Stimulated activated CD4-positive, alpha-beta T cell treated with anti-CD3 and anti-CD28 coated beads, Interleukin-4, amount 100 ng/mL, for 4 hours (primary cell): ENCODE measurements at regions not wholly inside any gene's neighbourhood (a gene's known extent, or its start where the extent isn't known, plus 50 kb on each side); places are given as distances from the start of the nearest gene placed in this dataset.

Experiments
- DNase-seq, 2 experiments: peaks; one replicate each; pipeline ENCODE4 v3.0.0-alpha.2; 2020

DNA sequence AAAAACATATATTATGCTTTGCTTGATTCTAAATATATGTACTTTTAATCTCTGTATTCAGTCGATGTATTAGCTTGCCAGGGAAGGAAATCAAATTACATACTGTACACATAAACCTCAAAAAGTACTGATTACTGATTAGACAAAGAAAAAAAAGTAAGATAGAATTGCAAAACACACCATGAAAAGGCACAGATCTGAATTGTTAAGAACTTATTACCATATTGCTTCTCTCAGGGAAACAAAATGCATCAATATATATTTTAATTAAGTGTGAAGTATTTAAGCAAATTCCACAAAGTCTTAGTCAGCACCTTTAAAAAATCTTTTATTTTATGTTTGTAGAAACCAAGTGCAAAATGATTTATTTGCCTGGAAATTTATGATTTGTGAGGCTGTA lies 309.3 kb downstream of the RNF144A start:
- DNase-seq, result no peak

DNA sequence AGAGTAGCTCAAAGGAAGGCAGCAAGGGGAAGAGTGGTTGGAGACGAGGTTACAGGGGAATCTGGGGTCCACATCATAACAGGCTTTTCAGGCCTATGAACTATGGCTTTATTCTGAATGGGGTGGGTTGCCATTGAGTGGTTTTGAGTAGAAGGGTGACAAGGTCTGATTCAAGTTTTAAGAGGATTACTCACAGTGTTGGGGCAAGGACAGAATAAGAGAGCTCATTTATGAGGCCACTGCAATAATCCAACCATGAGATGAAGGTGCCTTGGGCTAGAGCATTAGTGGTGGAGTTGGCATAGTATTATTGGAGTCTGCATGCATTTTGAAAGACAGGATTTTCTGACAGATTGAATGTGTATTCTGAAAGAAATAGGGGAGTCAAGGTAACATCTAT lies 315.9 kb downstream of the RNF144A start:
- no peak for DNase-seq

DNA sequence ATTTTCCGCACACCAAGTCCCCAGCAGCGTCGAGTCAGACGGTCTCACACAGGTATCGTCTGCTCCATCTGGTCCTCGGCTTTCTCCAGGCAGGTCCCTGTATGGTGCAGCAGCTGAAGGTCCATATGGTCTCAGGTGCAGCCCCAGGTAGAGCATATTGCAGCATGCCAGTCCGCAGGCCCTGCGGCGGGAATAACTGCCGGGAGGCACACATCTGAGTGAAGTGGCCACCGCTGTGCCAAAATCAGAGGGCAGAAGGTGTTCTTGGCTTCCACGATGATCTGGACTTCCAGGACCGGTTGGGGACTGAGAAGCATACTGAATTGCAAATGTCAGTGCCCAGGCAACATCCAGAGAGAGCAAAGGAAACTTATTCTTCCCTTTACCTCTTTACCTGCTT lies 320.3 kb downstream of the RNF144A start:
- DNase-seq, result no peak

- DNase-seq, result no peak
These were observed 321.9 kb downstream of the RNF144A start for GRCh38 chr2:7239078-7239477.

DNA sequence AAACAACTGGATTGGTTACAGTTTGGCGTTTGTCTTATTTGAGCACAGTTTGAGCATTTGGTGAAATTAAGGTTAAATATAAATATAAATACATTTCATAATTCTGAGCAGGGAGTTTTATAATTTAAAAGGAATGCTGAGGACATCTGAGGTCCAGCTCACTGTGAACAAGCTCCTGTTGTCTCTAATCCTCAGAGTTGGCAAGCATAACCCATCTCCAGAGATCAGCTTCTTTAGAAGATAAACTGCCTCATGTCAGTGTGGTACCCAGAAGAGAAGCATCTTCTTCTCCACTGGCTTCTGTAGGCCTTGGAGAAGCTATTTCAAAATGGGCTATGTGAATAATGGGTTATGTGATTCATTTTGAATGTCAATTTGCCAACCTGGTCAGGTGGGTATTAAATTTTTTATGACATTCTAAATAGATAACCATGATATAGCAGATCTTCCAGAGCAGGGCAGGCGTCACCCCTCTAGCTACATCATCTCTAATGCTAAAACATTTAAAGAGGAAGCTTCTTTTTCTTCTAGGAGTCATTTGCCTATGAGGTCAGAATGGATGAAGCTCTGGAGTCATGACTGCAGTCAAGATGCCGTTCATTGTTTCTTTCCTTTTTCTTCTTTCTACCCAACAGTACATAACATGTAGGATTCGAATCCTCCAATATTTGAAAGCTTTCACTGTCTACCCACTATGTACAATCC lies 324.0 kb downstream of the RNF144A start:
- DNase-seq, result no peak

- DNase-seq, result no peak
These were observed 325.1 kb downstream of the RNF144A start for GRCh38 chr2:7242189-7242867.

DNA sequence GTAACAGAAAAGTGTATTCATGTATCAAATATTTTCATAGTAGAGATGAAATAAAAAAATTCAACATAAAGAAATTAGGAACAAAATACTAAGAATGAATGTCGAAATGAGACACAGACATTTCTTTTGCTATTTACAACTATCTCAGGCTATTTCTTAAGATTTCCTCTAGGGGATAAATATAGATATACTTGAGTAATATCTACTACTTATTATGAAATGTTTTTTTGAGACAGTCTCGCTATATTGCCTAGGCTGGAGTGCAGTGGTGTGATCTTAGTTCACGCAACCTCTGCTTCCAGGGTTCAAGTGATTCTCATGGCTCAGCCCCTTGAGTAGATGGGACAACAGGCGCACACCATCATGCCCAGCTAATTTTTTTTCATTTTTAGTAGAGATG lies 326.1 kb downstream of the RNF144A start:
- DNase-seq, result no peak

- no peak for DNase-seq
These were observed 339.2 kb downstream of the RNF144A start for GRCh38 chr2:7256377-7256776.

- DNase-seq, result no peak
These were observed 345.5 kb downstream of the RNF144A start for GRCh38 chr2:7262727-7263126.

GRCh38 chr2:7264791-7265190 lies 347.6 kb downstream of the RNF144A start:
- no peak for DNase-seq

DNA sequence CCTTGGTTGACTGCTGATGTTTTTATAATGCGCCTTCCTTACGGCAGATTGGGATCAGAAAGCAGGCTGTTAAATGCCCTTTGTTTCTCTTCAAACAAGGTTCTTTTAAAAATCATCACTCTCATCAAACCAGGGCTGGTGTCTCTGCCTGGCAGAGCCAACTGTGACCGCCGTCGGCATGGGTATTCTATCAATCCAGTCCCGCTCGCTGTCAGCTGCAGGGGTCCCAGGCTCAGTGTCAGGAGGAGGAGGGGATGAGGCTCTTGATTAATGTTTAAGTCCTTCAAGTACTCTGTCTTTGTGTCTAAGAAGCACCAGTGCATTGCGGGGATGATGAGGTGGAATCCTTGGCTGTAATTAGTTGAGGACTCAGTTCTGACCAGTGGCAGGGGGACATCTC lies 348.1 kb downstream of the RNF144A start:
- DNase-seq, result no peak

GRCh38 chr2:7269106-7269643 lies 352.0 kb downstream of the RNF144A start:
- no peak for DNase-seq

- no peak for DNase-seq
These were observed 352.8 kb downstream of the RNF144A start for GRCh38 chr2:7270011-7270431.

GRCh38 chr2:7272210-7272609 lies 355.0 kb downstream of the RNF144A start:
- DNase-seq, result no peak

GRCh38 chr2:7278984-7279383 lies 361.8 kb downstream of the RNF144A start:
- no peak for DNase-seq

DNA sequence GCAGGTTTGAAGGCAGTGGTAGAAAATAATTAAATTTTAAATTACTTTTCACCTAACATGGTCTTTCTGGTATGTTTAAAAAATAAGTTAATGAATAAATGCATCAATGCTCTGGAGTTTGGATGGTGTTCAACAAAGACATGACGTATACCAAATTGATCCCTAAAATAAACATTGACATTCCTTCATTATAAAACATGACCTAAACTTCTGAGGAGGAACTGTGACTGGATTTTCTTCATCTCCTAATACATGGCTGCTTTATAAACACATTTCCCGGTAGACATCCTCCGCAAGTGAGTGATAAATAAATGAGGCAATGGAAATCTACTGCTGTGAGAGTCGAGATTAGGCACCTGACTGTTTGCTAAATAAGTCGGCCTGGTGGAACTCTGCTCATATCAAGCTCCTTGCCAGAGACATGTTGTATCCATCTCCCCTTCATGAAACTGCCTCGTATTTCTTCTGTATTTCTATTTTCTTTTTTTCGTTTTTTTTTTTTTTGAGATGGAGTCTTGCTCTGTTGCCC lies 362.3 kb downstream of the RNF144A start:
- no peak for DNase-seq

GRCh38 chr2:7280790-7281189 lies 363.6 kb downstream of the RNF144A start:
- no peak for DNase-seq

- DNase-seq, result no peak
These were observed 364.3 kb downstream of the RNF144A start for GRCh38 chr2:7281231-7282201.

- no peak for DNase-seq
These were observed 368.9 kb downstream of the RNF144A start for GRCh38 chr2:7286120-7286519.

DNA sequence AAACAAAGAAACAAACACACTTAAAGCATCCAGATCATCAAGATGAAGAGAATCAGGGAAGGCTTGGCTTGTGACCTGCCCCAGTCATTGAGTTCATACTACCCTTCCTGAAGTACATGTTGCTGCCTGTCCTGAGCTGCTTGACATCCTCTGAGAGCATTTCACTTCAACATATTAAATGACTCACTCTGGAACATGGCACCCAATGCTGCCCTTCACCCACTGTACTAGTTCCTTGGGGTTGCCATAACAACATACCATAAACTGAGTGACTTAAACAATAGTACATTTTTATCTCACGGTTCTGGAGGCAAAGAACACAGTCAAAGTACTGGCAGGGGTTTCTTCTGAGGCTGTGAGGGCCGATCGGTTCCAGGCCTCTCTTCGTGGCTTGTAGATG lies 371.3 kb downstream of the RNF144A start:
- DNase-seq, result no peak

DNA sequence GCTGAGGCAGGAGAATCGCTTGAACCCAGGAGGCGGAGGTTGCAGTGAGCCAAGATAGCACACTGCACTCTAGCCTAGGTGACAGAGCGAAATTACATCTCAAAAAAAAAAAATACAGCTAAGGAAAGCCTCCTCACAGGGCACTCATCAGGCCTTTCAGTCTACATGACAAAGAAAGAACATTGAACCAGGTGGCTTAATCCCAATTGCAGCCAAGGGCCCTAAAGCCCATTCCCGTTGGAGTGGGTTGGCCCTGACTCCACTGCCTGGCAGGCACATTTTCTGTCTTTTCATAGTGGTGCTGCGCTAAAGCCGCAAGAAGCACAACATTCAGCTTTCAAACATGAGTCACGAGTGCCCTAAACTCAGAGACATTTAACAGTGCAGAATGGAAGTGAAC lies 372.5 kb downstream of the RNF144A start:
- DNase-seq, result no peak

- no peak for DNase-seq
These were observed 375.0 kb downstream of the RNF144A start for GRCh38 chr2:7292154-7292691.

GRCh38 chr2:7309582-7309981 lies 392.4 kb downstream of the RNF144A start:
- no peak for DNase-seq
